ENCODE measurements at regions not wholly inside any gene's neighbourhood (a gene's known extent, or its start where the extent isn't known, plus 50 kb on each side); places are given as distances from the start of the nearest gene placed in this dataset.

- Histone ChIP-seq H3K79me2 (ENCODE audit: insufficient read depth, low read length) (no peaks in the 10 kb centered on the region), H4K20me1 (ENCODE audit: insufficient read depth, low read length) (no peaks in the 10 kb centered on the region), H3K4me2 (replicated peaks; ENCODE audit: extremely low read depth, low read length, poor library complexity, severe bottlenecking) (no peak overlapping the region), H3K4me3 (replicated peaks in 1 of 3; ENCODE audit: low read depth in 2 of 3, low read length in 3 of 3) (no peak overlapping the region), H3K27ac (ENCODE audit: low read depth in 1 of 2, low read length in 2 of 2) (no peak overlapping the region), H3K9me3 (replicated peaks in 1 of 2; ENCODE audit: control insufficient read depth in 1 of 2, insufficient read depth in 1 of 2, low read length in 2 of 2) (peaks cover 0 to 2% of the 10 kb centered on the region in 2 donors), H3K9ac (ENCODE audit: insufficient read depth, low read length, poor library complexity, severe bottlenecking) (no peak overlapping the region), H3K27me3 (ENCODE audit: control insufficient read depth in 2 of 2, insufficient read depth in 2 of 2, low read length in 2 of 2) (no peaks in the 10 kb centered on the region), H3K4me1 (ENCODE audit: control insufficient read depth in 1 of 2, insufficient read depth in 2 of 2, low read length in 2 of 2) (no peaks in the 10 kb centered on the region), H2AFZ (ENCODE audit: insufficient read depth, low read depth, low read length, poor library complexity, severe bottlenecking) (no peak overlapping the region), H3K36me3 (replicated peaks in 1 of 2; ENCODE audit: control insufficient read depth in 1 of 2, insufficient read depth in 2 of 2, low read length in 2 of 2) (no peaks in the 10 kb centered on the region)
- peaks cover 0 to 8% (median 3%) of the 10 kb centered on the region in 7 donors for H3K9me3 Mint-ChIP-seq
- no peaks in the 10 kb centered on the region for H3K27me3 Mint-ChIP-seq (ENCODE audit: low read depth in 3 of 3)
- DNase-seq = no peak
- no peak overlapping the region for H3K4me3 Mint-ChIP-seq
- WGBS (ENCODE audit: insufficient coverage) = 100% methylated on average over 3 of the region's 4 CpGs
- H3K27ac Mint-ChIP-seq = no peak overlapping the region
- no peaks in the 10 kb centered on the region for H3K36me3 Mint-ChIP-seq
- intact Hi-C loops (cut with micrococcal nuclease) = no loop called here
- TF ChIP-seq, protein P1, sequence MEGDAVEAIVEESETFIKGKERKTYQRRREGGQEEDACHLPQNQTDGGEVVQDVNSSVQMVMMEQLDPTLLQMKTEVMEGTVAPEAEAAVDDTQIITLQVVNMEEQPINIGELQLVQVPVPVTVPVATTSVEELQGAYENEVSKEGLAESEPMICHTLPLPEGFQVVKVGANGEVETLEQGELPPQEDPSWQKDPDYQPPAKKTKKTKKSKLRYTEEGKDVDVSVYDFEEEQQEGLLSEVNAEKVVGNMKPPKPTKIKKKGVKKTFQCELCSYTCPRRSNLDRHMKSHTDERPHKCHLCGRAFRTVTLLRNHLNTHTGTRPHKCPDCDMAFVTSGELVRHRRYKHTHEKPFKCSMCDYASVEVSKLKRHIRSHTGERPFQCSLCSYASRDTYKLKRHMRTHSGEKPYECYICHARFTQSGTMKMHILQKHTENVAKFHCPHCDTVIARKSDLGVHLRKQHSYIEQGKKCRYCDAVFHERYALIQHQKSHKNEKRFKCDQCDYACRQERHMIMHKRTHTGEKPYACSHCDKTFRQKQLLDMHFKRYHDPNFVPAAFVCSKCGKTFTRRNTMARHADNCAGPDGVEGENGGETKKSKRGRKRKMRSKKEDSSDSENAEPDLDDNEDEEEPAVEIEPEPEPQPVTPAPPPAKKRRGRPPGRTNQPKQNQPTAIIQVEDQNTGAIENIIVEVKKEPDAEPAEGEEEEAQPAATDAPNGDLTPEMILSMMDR (IDR thresholded peaks at IDR 0.05) = no peak
- no peaks in the 10 kb centered on the region for H3K4me1 Mint-ChIP-seq
Observed at GRCh38 chr1:213908521-213908920, 79.3 kb upstream of the PROX1 start.

DNA sequence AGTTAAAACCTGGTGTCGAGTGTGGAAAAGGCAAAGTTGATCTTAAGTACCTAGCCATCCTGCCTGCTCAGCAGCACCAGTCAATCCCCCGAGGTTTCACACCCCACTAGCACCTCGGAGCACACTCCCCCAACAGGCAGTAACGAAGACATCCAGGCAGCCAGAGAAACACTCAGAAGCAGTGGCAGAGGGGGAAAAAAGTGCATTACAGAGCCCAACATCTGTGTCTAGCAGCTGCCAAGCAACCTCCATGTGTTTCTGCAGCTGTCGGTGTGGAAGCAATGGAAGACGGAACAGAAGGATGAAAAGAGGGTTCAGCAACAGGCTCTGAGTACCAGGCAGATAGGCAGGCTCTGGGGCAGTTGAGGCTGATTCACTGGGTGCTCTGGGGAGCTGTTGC, 73.4 kb upstream of the PROX1 start:
- Mint-ChIP-seq H3K27ac (no peak overlapping the region), H3K36me3 (no peaks in the 10 kb centered on the region), H3K27me3 (ENCODE audit: low read depth in 3 of 3) (peaks cover 0 to 2% (median 2%) of the 10 kb centered on the region in 3 donors), H3K4me1 (no peaks in the 10 kb centered on the region), H3K9me3 (peaks cover 0 to 9% (median 2%) of the 10 kb centered on the region in 7 donors), H3K4me3 (no peak overlapping the region)
- TF ChIP-seq, protein P1 (IDR thresholded peaks at IDR 0.05) = no peak
- Histone ChIP-seq H3K36me3 (replicated peaks in 1 of 2; ENCODE audit: control insufficient read depth in 1 of 2, insufficient read depth in 2 of 2, low read length in 2 of 2) (no peaks in the 10 kb centered on the region), H3K4me3 (replicated peaks in 1 of 3; ENCODE audit: low read depth in 2 of 3, low read length in 3 of 3) (no peak overlapping the region), H3K9me3 (replicated peaks in 1 of 2; ENCODE audit: control insufficient read depth in 1 of 2, insufficient read depth in 1 of 2, low read length in 2 of 2) (no peaks in the 10 kb centered on the region), H4K20me1 (ENCODE audit: insufficient read depth, low read length) (no peaks in the 10 kb centered on the region), H3K27ac (ENCODE audit: low read depth in 1 of 2, low read length in 2 of 2) (no peak overlapping the region), H2AFZ (ENCODE audit: insufficient read depth, low read depth, low read length, poor library complexity, severe bottlenecking) (no peak overlapping the region), H3K4me1 (ENCODE audit: control insufficient read depth in 1 of 2, insufficient read depth in 2 of 2, low read length in 2 of 2) (no peaks in the 10 kb centered on the region), H3K9ac (ENCODE audit: insufficient read depth, low read length, poor library complexity, severe bottlenecking) (no peak overlapping the region), H3K79me2 (ENCODE audit: insufficient read depth, low read length) (no peaks in the 10 kb centered on the region), H3K4me2 (replicated peaks; ENCODE audit: extremely low read depth, low read length, poor library complexity, severe bottlenecking) (no peak overlapping the region), H3K27me3 (ENCODE audit: control insufficient read depth in 2 of 2, insufficient read depth in 2 of 2, low read length in 2 of 2) (no peaks in the 10 kb centered on the region)
- DNase-seq = no peak
- intact Hi-C loops (cut with micrococcal nuclease) = no loop called here
- WGBS (ENCODE audit: insufficient coverage) = 81% methylated on average over 3 of the region's 6 CpGs
